Ascending aorta (tissue), 2 donors: ENCODE measurements at regions not wholly inside any gene's neighbourhood (a gene's known extent, or its start where the extent isn't known, plus 50 kb on each side); places are given as distances from the start of the nearest gene placed in this dataset.

ENCODE experiments used
- DNase-seq, 2 donors: peaks; one replicate each; pipeline ENCODE4 v3.0.0-alpha.2; 2019; ENCODE audit warnings: low spot score in 2 of 2
- H3K27ac ChIP-seq, 2 donors: fragments of 200-600 bp; sonication (generic); one replicate each; pipeline ENCODE4 v1.5.1; 2016 to 2017; ENCODE audit warnings: mild to moderate bottlenecking in 1 of 2
- H3K27me3 ChIP-seq: fragments of 200-600 bp; sonication (generic); one replicate; pipeline ENCODE4 v1.5.1; 2017
- H3K36me3 ChIP-seq, 2 donors: fragments of 200-600 bp; sonication (generic); one replicate each; pipeline ENCODE4 v1.5.1; 2016
- H3K4me1 ChIP-seq, 2 donors: fragments of 200-600 bp; sonication (generic); one replicate each; pipeline ENCODE4 v1.5.1; 2016 to 2017; ENCODE audit warnings: mild to moderate bottlenecking in 1 of 2
- H3K4me3 ChIP-seq, 2 donors: fragments of 200-600 bp; sonication (generic); one replicate each; pipeline ENCODE4 v1.5.1; 2016 to 2017; ENCODE audit warnings: mild to moderate bottlenecking in 1 of 2
- H3K9me3 ChIP-seq, 2 donors: fragments of 200-600 bp; sonication (generic); one replicate each; pipeline ENCODE4 v1.5.1; 2016
- CTCF ChIP-seq, 3 experiments: fragments of 200-600 bp in 2 of 3; fragments of 450-650 bp in 1 of 3; sonication (generic) in 2 of 3; IDR thresholded peaks; one replicate each; pipeline ENCODE4 v1.5.1; 2016 to 2019; ENCODE audit warnings: antibody characterized with exemption in 3 of 3, mild to moderate bottlenecking in 1 of 3, moderate library complexity in 1 of 3
- intact Hi-C: fragments of 100-400 bp; cut with DNase I; formaldehyde crosslinking; loops from one replicate; pipeline ENCODE4 v1.15.1; 2023

- intact Hi-C loops, result loop anchor here (1.0 kb wide), 1 partner anchor 45 kb away; no protein-coding TSS in a partner anchor
- H3K4me3 ChIP-seq, result no peak overlapping the region
- TF ChIP-seq CTCF (IDR thresholded peaks at IDR 0.05), result no peak
- DNase-seq, result peak in 1 of 2 donors; percentile 78
- no peaks in the 10 kb centered on the region for H3K27me3 ChIP-seq
- peak overlapping the region; percentile 84 to 90 for H3K27ac ChIP-seq
- no peaks in the 10 kb centered on the region for H3K36me3 ChIP-seq
- H3K4me1 ChIP-seq, result peaks cover 8 to 18% of the 10 kb centered on the region in 2 donors
- no peaks in the 10 kb centered on the region for H3K9me3 ChIP-seq
Observed at GRCh38 chr7:50837965-50838364, 55.3 kb upstream of the GRB10 start.

DNA sequence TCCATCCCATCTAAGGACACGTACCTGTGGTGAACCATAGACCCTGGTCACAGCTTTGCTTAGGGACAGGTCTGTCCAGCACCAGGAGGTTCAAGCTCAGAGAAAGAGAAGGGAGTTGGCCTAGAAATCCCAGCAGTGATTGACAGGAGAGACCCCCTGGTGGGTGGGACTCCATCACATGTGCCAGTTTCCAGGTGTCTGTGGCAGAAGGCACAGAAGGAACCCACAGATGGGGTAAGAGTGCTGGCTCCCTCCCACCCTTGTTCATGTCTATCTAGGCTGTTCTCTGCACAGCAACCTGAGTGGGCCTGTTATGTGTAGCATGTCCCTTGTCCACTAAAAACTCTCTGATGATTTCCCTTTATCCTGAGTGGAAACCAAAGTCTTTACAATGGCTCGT, 54.0 kb upstream of the GRB10 start:
- Histone ChIP-seq H3K4me1 (peaks cover 8 to 18% of the 10 kb centered on the region in 2 donors), H3K27ac (no peak overlapping the region), H3K9me3 (no peaks in the 10 kb centered on the region), H3K36me3 (no peaks in the 10 kb centered on the region), H3K27me3 (no peaks in the 10 kb centered on the region), H3K4me3 (no peak overlapping the region)
- intact Hi-C loops, result no loop called here
- TF ChIP-seq CTCF (IDR thresholded peaks at IDR 0.05), result no peak
- DNase-seq, result no peak

DNA sequence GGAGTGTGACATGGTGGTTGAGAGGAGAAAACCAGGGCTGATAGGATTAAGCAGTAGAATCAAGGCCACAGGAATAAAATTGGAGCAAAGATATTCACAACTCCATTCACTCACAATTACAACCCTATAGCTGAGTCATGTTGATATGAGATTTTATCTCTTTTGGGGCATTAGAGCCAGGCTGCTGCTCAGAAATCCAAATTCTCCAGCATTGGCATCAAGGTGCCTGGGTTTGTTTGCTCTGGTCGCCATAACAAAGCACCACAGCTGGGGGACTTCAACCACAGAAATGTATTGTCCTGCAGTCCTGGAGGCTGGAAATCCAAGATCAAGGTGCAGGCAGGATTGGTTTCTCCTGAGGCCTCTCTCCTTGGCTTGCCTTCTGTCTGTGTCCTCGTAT, 52.5 kb upstream of the GRB10 start:
- Histone ChIP-seq H3K4me3 (no peak overlapping the region), H3K4me1 (peaks cover 8 to 18% of the 10 kb centered on the region in 2 donors), H3K36me3 (no peaks in the 10 kb centered on the region), H3K9me3 (no peaks in the 10 kb centered on the region), H3K27me3 (no peaks in the 10 kb centered on the region), H3K27ac (no peak overlapping the region)
- no peak for TF ChIP-seq CTCF (IDR thresholded peaks at IDR 0.05)
- no peak for DNase-seq
- intact Hi-C loops, result no loop called here

DNA sequence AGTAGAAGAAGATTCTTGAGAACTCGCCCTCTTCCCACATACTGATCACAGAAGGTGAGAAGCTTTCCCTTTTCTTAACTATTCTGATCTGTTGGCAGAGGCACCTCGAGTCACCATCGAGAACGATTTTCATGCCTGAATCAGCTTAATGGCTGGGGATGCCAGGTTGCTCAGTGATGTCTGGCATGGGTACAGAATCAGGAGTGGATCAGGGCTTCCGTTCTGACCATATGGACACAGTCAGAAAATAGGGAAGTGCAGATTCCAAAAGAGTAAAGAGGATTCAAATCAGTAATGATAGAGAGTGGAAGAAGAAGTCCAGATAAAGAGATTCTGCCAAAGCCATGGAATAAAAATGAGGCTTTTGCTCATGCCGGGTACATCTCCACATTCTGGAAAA, 52.0 kb upstream of the GRB10 start:
- intact Hi-C loops, result no loop called here
- Histone ChIP-seq H3K9me3 (no peaks in the 10 kb centered on the region), H3K36me3 (no peaks in the 10 kb centered on the region), H3K4me1 (peaks cover 8 to 15% of the 10 kb centered on the region in 2 donors), H3K4me3 (no peak overlapping the region), H3K27me3 (no peaks in the 10 kb centered on the region), H3K27ac (no peak overlapping the region)
- TF ChIP-seq CTCF (IDR thresholded peaks at IDR 0.05), result no peak
- no peak for DNase-seq

DNA sequence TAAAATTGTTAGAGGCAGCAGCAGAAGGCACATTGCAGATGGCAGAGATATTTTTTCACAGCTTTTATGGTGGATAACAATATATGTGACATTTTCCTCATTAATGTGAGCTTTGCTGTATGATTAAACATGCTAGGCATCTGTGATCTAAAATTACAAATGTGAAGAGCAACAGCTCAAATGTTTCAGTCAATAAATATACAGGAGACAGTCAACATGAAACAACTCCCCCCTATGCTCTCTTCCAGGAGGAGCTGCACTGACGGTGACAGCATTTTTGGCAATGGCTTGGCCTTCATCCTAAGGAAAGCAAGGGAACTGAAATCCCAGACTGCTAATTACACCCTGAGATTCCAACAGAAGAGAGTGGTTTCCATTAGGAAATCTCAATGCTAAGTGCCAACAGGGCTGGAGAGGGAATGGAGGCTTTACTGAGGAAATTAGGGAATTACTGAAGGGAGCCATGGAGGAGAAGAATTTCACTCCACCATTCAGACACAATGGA, 51.4 kb upstream of the GRB10 start:
- Histone ChIP-seq H3K36me3 (no peaks in the 10 kb centered on the region), H3K4me3 (no peak overlapping the region), H3K9me3 (no peaks in the 10 kb centered on the region), H3K4me1 (peaks cover 5 to 11% of the 10 kb centered on the region in 2 donors), H3K27me3 (no peaks in the 10 kb centered on the region), H3K27ac (no peak overlapping the region)
- intact Hi-C loops, result no loop called here
- DNase-seq, result no peak
- no peak for TF ChIP-seq CTCF (IDR thresholded peaks at IDR 0.05)

DNA sequence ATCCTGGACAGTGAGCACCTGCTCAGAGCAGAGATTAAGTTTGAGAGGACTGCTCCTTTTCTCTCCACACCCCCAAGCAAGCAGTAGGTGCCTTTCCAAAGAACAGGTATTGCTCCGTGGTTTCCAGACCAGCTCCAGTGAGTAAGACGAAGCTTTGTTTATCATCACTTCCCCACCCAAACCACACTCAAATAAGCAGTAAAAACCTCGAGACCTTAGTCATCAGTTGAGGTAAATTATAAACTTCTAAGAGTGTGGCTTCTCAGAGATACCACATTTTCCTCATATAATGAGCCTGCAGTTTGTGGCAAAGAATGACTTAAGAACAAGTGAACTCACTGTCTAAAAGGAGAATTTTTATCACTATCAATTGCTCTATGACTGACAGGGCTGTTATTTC, 50.0 kb upstream of the GRB10 start:
- no peak for DNase-seq
- intact Hi-C loops, result no loop called here
- Histone ChIP-seq H3K27me3 (no peaks in the 10 kb centered on the region), H3K36me3 (no peaks in the 10 kb centered on the region), H3K27ac (no peak overlapping the region), H3K9me3 (no peaks in the 10 kb centered on the region), H3K4me1 (no peaks in the 10 kb centered on the region), H3K4me3 (no peak overlapping the region)
- no peak for TF ChIP-seq CTCF (IDR thresholded peaks at IDR 0.05)
